Panc1 (cell line): ENCODE measurements at regions not wholly inside any gene's neighbourhood (a gene's known extent, or its start where the extent isn't known, plus 50 kb on each side); places are given as distances from the start of the nearest gene placed in this dataset.

ENCODE experiments used
- ATAC-seq: fragments of 200-7000 bp; cut with Tn5 transposase; 2 replicates; pipeline ENCODE4 v1.9.1; 2020; ENCODE audit warnings: mild to moderate bottlenecking, moderate library complexity
- BruUV-seq: library from RNA; stranded (reverse); fragments of 400-500 nt; replicated peaks from 2 replicates; lab custom pipeline; 2021; lab: Mats Ljungman, UMichigan
- CTCF ChIA-PET: fragments of 300-600 bp; sonication (Branson Sonifier 250); formaldehyde crosslinking; loops from one replicate; lab custom pipeline; 2022; ENCODE audit warnings: antibody characterized with exemption; lab: Charles Lee
- POLR2A ChIA-PET: fragments of 300-600 bp; sonication (Branson Sonifier 250); formaldehyde crosslinking; loops from one replicate; lab custom pipeline; 2022; ENCODE audit warnings: antibody characterized with exemption; lab: Charles Lee
- DNase-seq: peaks from one replicate; pipeline ENCODE4 v3.0.0-alpha.2; 2010; ENCODE audit warnings: low read depth, low spot score
- H3K27ac ChIP-seq: 2 replicates; pipeline ENCODE4 v1.5.1; 2011; ENCODE audit warnings: mild to moderate bottlenecking, low read length, inconsistent platforms
- H3K27me3 ChIP-seq: fragments of 200-500 bp; sonication (Bioruptor generic); 2 replicates; pipeline ENCODE4 v1.6.0; 2014; ENCODE audit warnings: low read length, inconsistent platforms; ENCODE audit not compliant: control insufficient read depth, insufficient read depth
- H3K36me3 ChIP-seq: fragments of 200-500 bp; sonication (Bioruptor generic); 2 replicates; pipeline ENCODE4 v1.5.1; 2014; ENCODE audit warnings: inconsistent platforms, mild to moderate bottlenecking, low read length, moderate library complexity; ENCODE audit not compliant: control insufficient read depth, insufficient read depth
- H3K4me1 ChIP-seq: 2 replicates; pipeline ENCODE4 v1.5.1; 2011; ENCODE audit warnings: inconsistent platforms, mild to moderate bottlenecking, low read length, moderate library complexity; ENCODE audit not compliant: control insufficient read depth, insufficient read depth
- H3K4me3 ChIP-seq, 2 experiments: 2 replicates each; pipeline ENCODE4 v1.5.1; 2011 to 2012; ENCODE audit warnings: low read depth in 2 of 2, low read length in 2 of 2, mild to moderate bottlenecking in 2 of 2, inconsistent platforms in 1 of 2, moderate library complexity in 1 of 2
- H3K9me3 ChIP-seq: fragments of 200-500 bp; sonication (Bioruptor generic); 2 replicates; pipeline ENCODE4 v1.5.1; 2014; ENCODE audit warnings: low read depth, mild to moderate bottlenecking, inconsistent platforms, low read length, moderate library complexity; ENCODE audit not compliant: control insufficient read depth, insufficient read depth
- CTCF ChIP-seq: fragments of 450-650 bp; IDR thresholded peaks from 2 replicates; pipeline ENCODE4 v1.5.1; 2017; ENCODE audit warnings: mild to moderate bottlenecking
- POLR2AphosphoS5 ChIP-seq: IDR thresholded peaks from 2 replicates; pipeline ENCODE4 v1.6.1; 2012; ENCODE audit warnings: mild to moderate bottlenecking, low read depth, low read length, moderate library complexity
- REST ChIP-seq, 2 experiments: IDR thresholded peaks; 2 replicates each; pipeline ENCODE4 v1.6.1; 2011 to 2012; ENCODE audit warnings: low read depth in 2 of 2, control low read depth in 1 of 2, low read length in 1 of 2, mild to moderate bottlenecking in 1 of 2, moderate library complexity in 1 of 2; ENCODE audit not compliant: insufficient read depth in 1 of 2
- SIN3A ChIP-seq: IDR thresholded peaks from 2 replicates; pipeline ENCODE4 v1.6.1; 2012; ENCODE audit warnings: low read depth, mild to moderate bottlenecking, low read length, moderate library complexity, borderline replicate concordance; ENCODE audit not compliant: insufficient read depth
- TCF7L2 ChIP-seq: IDR thresholded peaks from 2 replicates; pipeline ENCODE4 v1.6.1; 2011; ENCODE audit warnings: mild to moderate bottlenecking, low read depth, low read length, inconsistent platforms
- in situ Hi-C: cut with HindIII; loops from 2 replicates; pipeline ENCODE4 v1.10.0; 2016; ENCODE audit warnings: low sequenced_read_pairs, low pct_unique_long_range_greater_than_20kb
- intact Hi-C: fragments of 100-400 bp; cut with micrococcal nuclease; formaldehyde crosslinking; loops from one replicate; pipeline ENCODE4 v1.10.0; 2022; ENCODE audit not compliant: unreplicated experiment

GRCh38 chr11:69219991-69220390 is 64.3 kb downstream of the SMIM38 start:
- Histone ChIP-seq H3K27me3 (no peaks in the 10 kb centered on the region), H3K9me3 (no peaks in the 10 kb centered on the region), H3K4me1 (peaks cover 9% of the 10 kb centered on the region), H3K27ac (no peak overlapping the region), H3K36me3 (no peaks in the 10 kb centered on the region), H3K4me3 (no peak overlapping the region)
- CTCF ChIA-PET, result no interaction called here
- intact Hi-C loops (loop anchor here (10.0 kb wide), 1 partner anchor 115 kb away; no protein-coding TSS in a partner anchor), in situ Hi-C loops (no loop called here)
- TF ChIP-seq POLR2AphosphoS5 (no peak), SIN3A (no peak), TCF7L2 (no peak), REST (IDR thresholded peaks at IDR 0.05; ENCODE audit: insufficient read depth in 1 of 2, low read depth in 2 of 2, low read length in 1 of 2) (no peak), CTCF (no peak)
- POLR2A ChIA-PET, result no interaction called here
- no peak for ATAC-seq
- BruUV-seq, result no TSS peak
- no peak for DNase-seq

- Histone ChIP-seq H3K9me3 (no peaks in the 10 kb centered on the region), H3K4me1 (peaks cover 9% of the 10 kb centered on the region), H3K36me3 (no peaks in the 10 kb centered on the region), H3K4me3 (no peak overlapping the region), H3K27me3 (no peaks in the 10 kb centered on the region), H3K27ac (no peak overlapping the region)
- in situ Hi-C loops (no loop called here), intact Hi-C loops (no loop called here)
- ATAC-seq, result no peak
- ChIA-PET CTCF (no interaction called here), POLR2A (no interaction called here)
- no TSS peak for BruUV-seq
- no peak for DNase-seq
- TF ChIP-seq REST (IDR thresholded peaks at IDR 0.05; ENCODE audit: insufficient read depth in 1 of 2, low read depth in 2 of 2, low read length in 1 of 2), result no peak
- TF ChIP-seq CTCF, result no peak
- TF ChIP-seq TCF7L2, result no peak
- no peak for TF ChIP-seq SIN3A
- TF ChIP-seq POLR2AphosphoS5, result no peak
Measured at GRCh38 chr11:69220561-69221051, 64.9 kb downstream of the SMIM38 start.
